ENCODE measurements at regions not wholly inside any gene's neighbourhood (a gene's known extent, or its start where the extent isn't known, plus 50 kb on each side); places are given as distances from the start of the nearest gene placed in this dataset.
"Not testable (repeated sequence)": the region's sequence is repeated elsewhere in the genome, so short reads cannot be mapped to it uniquely, and the experiment has no call there.

DNA sequence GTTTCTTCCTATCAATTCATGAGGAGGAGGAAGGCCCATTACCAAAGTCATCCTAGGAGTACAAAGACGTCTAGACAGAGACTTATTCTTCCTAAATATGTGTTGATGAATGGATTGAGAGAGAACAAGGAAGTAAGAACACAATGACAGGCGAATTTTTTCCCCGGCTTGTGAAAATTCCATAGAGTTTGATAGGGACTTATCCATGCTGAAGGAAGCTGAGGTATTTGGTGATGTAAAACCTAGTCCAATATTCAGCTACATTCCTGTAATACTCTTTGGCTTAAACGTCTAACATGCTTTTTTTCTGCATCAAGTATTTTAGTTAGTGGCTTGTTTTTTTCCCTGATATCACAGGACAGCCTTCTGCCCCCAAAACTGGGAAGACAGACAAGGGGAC, 121.9 kb upstream of the MYT1L start:
- 12 to 36% (median 25%) methylated on average over 4 of the region's 4 CpGs for WGBS, 3 donors
- no peak for TF ChIP-seq EP300 (IDR thresholded peaks at IDR 0.05)
- Histone ChIP-seq H3K9me3 (no peaks in the 10 kb centered on the region), H3K4me1 (ENCODE audit: insufficient read depth) (no peaks in the 10 kb centered on the region), H3K27me3 (no peaks in the 10 kb centered on the region), H3K36me3 (no peaks in the 10 kb centered on the region), H3K27ac (no peak overlapping the region), H3K4me3 (no peak overlapping the region)
- DNase-seq: no peak
- intact Hi-C loops (cut with DNase I): no loop called here

DNA sequence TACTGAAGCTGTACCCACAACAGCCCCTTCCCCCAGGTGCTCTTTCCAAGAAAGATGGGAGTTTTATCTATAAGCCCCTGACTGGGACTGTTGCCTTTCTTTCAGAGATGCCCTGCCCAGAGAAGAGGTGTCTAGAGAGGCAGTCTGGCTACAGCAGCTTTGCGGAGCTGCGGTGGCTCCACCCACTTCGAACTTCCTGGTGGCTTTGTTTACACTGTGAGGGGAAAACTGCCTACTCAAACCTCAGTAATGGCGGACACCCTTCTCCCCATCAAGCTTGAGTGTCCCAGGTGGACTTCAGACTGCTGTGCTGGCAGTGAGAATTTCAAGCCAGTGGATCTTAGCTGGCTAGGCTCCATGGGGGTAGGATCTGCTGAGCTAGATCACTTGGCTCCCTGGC, 120.2 kb upstream of the MYT1L start:
- H3K27ac ChIP-seq; DNase-seq; H3K27me3 ChIP-seq; H3K36me3 ChIP-seq; H3K4me1 ChIP-seq (ENCODE audit: insufficient read depth); H3K4me3 ChIP-seq; intact Hi-C loops (cut with DNase I); H3K9me3 ChIP-seq: not testable (repeated sequence)
- WGBS, 3 donors: 84 to 93% (median 85%) methylated on average over 4 of the region's 4 CpGs

DNA sequence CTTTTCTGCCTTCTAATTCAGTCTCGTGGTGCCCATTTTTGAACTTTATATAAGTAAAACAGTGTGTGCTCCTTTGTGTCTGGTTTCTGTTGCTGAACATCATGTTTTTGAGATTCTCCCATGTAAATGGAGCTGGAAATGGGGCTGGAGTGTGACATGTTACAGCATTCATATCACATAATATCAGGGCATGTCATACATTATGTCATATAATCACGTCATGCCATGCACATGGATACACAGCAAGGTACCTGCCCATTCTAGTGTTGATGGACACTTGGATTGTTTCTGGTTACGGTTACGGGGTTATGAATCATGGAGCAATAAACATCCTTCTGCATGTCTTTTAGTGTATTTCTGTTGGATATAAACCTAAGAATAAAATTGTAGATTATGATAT, 117.1 kb upstream of the MYT1L start:
- intact Hi-C loops (cut with DNase I): no loop called here
- TF ChIP-seq POLR2A (IDR thresholded peaks at IDR 0.05) (no peak), EP300 (IDR thresholded peaks at IDR 0.05) (no peak)
- TF ChIP-seq, protein P1, sequence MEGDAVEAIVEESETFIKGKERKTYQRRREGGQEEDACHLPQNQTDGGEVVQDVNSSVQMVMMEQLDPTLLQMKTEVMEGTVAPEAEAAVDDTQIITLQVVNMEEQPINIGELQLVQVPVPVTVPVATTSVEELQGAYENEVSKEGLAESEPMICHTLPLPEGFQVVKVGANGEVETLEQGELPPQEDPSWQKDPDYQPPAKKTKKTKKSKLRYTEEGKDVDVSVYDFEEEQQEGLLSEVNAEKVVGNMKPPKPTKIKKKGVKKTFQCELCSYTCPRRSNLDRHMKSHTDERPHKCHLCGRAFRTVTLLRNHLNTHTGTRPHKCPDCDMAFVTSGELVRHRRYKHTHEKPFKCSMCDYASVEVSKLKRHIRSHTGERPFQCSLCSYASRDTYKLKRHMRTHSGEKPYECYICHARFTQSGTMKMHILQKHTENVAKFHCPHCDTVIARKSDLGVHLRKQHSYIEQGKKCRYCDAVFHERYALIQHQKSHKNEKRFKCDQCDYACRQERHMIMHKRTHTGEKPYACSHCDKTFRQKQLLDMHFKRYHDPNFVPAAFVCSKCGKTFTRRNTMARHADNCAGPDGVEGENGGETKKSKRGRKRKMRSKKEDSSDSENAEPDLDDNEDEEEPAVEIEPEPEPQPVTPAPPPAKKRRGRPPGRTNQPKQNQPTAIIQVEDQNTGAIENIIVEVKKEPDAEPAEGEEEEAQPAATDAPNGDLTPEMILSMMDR (IDR thresholded peaks at IDR 0.05): no peak
- no peak overlapping the region for H3K27ac ChIP-seq
- 75 to 79% (median 78%) methylated on average over 4 of the region's 4 CpGs for WGBS, 3 donors
- no peaks in the 10 kb centered on the region for H3K27me3 ChIP-seq
- no peaks in the 10 kb centered on the region for H3K9me3 ChIP-seq
- DNase-seq: no peak
- H3K4me3 ChIP-seq: no peak overlapping the region
- H3K4me1 ChIP-seq (ENCODE audit: insufficient read depth): no peaks in the 10 kb centered on the region
- no peaks in the 10 kb centered on the region for H3K36me3 ChIP-seq

DNA sequence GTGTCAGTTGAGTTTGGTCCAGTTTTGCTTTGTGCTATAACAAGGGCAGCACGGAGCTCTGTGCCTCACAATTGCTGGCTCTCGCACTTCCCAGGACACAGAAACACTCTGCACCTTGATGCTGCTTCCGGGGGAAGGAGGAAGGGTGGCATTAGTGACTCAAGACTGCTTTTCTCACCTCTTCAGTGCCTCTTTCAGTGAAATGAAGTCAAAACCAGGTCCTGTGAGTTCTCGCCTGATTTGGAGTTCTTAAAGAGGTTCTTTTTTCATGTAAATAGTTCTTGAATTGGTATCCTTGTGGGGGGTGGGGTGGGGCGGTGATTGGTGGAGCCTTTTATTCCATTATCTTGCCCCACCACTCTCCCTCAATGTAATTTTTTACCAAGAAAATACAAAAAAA, 91.5 kb upstream of the MYT1L start:
- Histone ChIP-seq H3K9me3 (no peaks in the 10 kb centered on the region), H3K4me3 (no peak overlapping the region), H3K36me3 (no peaks in the 10 kb centered on the region), H3K27me3 (no peaks in the 10 kb centered on the region), H3K4me1 (ENCODE audit: insufficient read depth) (no peaks in the 10 kb centered on the region), H3K27ac (no peak overlapping the region)
- TF ChIP-seq, protein P1 (IDR thresholded peaks at IDR 0.05): no peak
- TF ChIP-seq EP300 (IDR thresholded peaks at IDR 0.05): no peak
- TF ChIP-seq POLR2A (IDR thresholded peaks at IDR 0.05): no peak
- 56 to 62% (median 59%) methylated on average over 5 of the region's 5 CpGs for WGBS, 3 donors
- intact Hi-C loops (cut with DNase I): no loop called here
- DNase-seq: no peak

DNA sequence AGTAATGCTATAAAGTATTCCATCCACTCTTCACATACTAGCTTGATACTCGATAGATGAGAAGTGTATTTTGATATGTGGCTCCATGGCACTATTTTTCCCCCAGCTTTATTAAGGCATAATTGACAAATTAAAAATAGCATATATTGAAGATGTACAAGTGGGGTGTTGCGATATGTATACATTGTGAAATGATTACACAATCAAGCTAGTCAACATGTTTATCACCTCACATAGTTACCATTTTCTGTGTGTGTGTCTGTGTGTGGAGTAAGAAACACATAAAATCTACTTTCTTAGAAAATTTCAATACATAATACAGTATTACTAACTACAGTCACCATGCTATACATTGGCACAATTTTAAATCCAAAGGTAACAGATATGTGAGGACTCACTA, 82.5 kb upstream of the MYT1L start:
- DNase-seq: no peak
- no peak for TF ChIP-seq EP300 (IDR thresholded peaks at IDR 0.05)
- no peak for TF ChIP-seq POLR2A (IDR thresholded peaks at IDR 0.05)
- TF ChIP-seq, protein P1 (IDR thresholded peaks at IDR 0.05): no peak
- 92 to 94% (median 93%) methylated on average over 2 of the region's 2 CpGs for WGBS, 3 donors
- Histone ChIP-seq H3K4me3 (no peak overlapping the region), H3K27me3 (no peaks in the 10 kb centered on the region), H3K36me3 (no peaks in the 10 kb centered on the region), H3K4me1 (ENCODE audit: insufficient read depth) (no peaks in the 10 kb centered on the region), H3K9me3 (no peaks in the 10 kb centered on the region), H3K27ac (no peak overlapping the region)
- intact Hi-C loops (cut with DNase I): no loop called here

DNA sequence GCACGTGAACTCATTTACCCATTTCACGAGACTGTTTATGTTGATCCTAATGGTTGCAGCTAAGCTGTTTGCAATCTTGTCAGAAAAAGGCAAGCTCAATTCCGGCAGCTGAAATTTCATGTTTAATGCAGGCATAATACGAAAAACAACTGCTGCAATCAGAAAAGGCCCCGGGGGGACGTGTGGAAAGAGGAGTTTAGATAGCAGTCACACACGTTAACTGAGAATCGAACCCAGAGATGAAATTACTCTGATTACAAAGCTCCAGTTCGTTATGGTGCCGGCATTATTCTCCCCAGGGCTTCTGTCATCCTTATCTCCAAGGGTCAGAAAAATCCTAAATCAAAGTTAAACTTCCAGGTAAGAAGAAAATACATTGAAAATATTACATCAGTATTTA, 79.9 kb upstream of the MYT1L start:
- Histone ChIP-seq H3K27me3 (no peaks in the 10 kb centered on the region), H3K36me3 (no peaks in the 10 kb centered on the region), H3K9me3 (no peaks in the 10 kb centered on the region), H3K27ac (no peak overlapping the region), H3K4me3 (no peak overlapping the region), H3K4me1 (ENCODE audit: insufficient read depth) (no peaks in the 10 kb centered on the region)
- WGBS, 3 donors: 50 to 59% (median 50%) methylated on average over 10 of the region's 10 CpGs
- intact Hi-C loops (cut with DNase I): no loop called here
- DNase-seq: no peak
- TF ChIP-seq EP300 (IDR thresholded peaks at IDR 0.05) (no peak), POLR2A (IDR thresholded peaks at IDR 0.05) (no peak)
- TF ChIP-seq, protein P1 (IDR thresholded peaks at IDR 0.05): no peak
